ENCODE measurements at regions not wholly inside any gene's neighbourhood (a gene's known extent, or its start where the extent isn't known, plus 50 kb on each side); places are given as distances from the start of the nearest gene placed in this dataset.

DNA sequence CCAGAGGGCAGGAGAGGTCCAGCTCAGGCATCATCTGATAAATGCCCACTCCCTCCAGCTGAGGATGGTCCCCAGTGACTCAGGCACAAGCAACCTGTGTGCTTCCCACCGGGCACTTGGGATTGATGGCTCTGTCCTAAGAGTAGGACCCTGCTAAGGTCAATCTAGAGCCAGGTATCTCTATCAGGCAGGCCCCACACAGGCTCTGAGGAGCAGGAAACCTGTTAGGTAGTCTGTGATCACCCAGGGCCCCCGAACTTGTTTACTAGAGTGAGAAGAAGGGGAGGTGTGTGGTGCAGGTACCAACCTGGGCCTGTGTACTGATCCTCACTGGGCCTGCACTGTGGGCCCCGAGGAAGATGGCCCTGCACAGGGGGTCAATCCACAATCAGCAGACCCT lies 119.6 kb upstream of the FSTL4 start:
- no peak for DNase-seq (ENCODE audit: extremely low spot score)
- TF ChIP-seq, protein P1, sequence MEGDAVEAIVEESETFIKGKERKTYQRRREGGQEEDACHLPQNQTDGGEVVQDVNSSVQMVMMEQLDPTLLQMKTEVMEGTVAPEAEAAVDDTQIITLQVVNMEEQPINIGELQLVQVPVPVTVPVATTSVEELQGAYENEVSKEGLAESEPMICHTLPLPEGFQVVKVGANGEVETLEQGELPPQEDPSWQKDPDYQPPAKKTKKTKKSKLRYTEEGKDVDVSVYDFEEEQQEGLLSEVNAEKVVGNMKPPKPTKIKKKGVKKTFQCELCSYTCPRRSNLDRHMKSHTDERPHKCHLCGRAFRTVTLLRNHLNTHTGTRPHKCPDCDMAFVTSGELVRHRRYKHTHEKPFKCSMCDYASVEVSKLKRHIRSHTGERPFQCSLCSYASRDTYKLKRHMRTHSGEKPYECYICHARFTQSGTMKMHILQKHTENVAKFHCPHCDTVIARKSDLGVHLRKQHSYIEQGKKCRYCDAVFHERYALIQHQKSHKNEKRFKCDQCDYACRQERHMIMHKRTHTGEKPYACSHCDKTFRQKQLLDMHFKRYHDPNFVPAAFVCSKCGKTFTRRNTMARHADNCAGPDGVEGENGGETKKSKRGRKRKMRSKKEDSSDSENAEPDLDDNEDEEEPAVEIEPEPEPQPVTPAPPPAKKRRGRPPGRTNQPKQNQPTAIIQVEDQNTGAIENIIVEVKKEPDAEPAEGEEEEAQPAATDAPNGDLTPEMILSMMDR (IDR thresholded peaks at IDR 0.05; ENCODE audit: control extremely low read depth, extremely low read depth, low read depth, missing control alignments) = no peak
- CTCF ChIA-PET = interaction anchor here (1.0 kb wide), 1 partner anchor 396 kb away, joined by 3 read pairs; no protein-coding TSS in a partner anchor
- POLR2A ChIA-PET = no interaction called here

DNA sequence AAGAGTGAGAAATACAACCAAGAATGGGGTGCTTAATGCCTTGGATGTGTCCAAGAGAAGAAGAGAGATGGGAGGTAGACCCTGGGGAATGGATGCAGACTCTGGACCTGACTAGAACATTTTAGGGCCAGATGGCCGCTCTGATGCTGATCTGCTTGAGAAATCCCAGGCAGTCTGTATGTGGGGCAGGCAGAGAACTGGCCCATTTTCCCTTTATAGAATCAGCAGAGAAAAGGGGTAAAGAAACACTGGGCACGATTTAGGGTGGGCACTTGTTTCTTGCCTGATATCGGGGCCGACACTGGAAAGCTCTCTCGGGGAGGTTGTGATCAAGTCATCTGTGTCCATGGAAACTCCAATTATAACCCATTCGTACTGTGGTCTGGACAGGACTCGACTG lies 118.5 kb upstream of the FSTL4 start:
- TF ChIP-seq, protein P1 (IDR thresholded peaks at IDR 0.05; ENCODE audit: control extremely low read depth, extremely low read depth, low read depth, missing control alignments) = no peak
- no peak for DNase-seq (ENCODE audit: extremely low spot score)
- ChIA-PET POLR2A (no interaction called here), CTCF (interaction anchor here (1.0 kb wide), 1 partner anchor 395 kb away, joined by 3 read pairs; no protein-coding TSS in a partner anchor)

DNA sequence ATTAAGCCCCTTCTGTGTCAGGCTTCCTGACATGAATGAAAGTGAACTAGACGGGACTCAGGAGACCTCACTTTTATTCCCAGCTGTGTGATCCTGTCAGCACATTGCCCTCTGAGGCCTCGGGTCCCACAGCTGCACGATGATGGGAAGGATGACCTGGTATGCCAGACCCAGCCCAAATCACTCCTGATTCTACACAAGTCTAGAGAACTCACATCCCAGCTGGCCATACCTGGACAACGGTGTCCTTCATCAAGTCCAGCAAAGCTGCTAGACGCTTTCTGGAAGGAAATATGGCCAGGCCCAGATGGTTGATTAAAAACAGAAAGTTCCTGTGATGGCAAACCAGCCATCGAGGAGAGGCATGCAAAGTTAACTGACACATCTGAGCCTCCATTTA lies 118.0 kb upstream of the FSTL4 start:
- ChIA-PET POLR2A (no interaction called here), CTCF (no interaction called here)
- TF ChIP-seq, protein P1 (IDR thresholded peaks at IDR 0.05; ENCODE audit: control extremely low read depth, extremely low read depth, low read depth, missing control alignments) = no peak
- DNase-seq (ENCODE audit: extremely low spot score) = no peak

DNA sequence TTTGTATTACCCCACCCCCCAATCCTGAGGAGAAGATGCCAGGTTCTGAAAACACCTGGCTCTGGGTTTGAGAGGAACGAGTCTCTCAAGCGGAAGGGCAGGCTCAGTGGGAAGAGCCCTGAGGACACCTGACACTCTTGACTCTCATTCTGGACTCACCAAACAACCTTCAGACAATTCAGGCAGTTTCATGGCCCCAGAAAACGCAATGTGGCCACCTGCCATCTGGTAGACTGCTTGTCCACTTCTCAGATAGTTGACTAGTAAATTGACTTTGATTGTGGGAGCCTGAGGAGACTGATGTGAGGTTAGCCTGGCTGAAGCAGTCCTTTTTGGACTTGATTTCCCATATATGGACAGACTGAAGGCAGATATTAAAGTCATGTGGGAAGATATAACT lies 117.5 kb upstream of the FSTL4 start:
- CTCF ChIA-PET = no interaction called here
- POLR2A ChIA-PET = no interaction called here
- TF ChIP-seq, protein P1 (IDR thresholded peaks at IDR 0.05; ENCODE audit: control extremely low read depth, extremely low read depth, low read depth, missing control alignments) = no peak
- DNase-seq (ENCODE audit: extremely low spot score) = no peak

DNA sequence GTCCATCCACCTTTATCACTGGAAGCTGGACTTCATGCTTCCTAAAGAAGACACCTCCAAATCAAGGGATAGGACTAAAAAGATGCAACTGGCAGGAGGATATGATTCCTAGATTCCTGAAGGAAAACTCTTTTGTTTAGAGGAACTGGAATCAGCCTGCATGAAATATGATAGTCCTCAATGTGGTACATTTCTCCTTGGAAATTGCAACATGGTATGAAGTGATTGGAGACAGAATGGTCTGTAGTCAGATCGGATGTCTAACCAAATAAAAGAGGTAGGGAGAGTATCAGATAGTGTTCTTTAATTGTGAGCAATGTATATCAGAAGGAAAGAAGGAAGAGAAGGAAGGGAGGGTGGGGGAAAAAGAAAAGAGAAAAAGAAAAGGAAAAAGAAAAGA lies 116.1 kb upstream of the FSTL4 start:
- CTCF ChIA-PET = no interaction called here
- DNase-seq (ENCODE audit: extremely low spot score) = no peak

DNA sequence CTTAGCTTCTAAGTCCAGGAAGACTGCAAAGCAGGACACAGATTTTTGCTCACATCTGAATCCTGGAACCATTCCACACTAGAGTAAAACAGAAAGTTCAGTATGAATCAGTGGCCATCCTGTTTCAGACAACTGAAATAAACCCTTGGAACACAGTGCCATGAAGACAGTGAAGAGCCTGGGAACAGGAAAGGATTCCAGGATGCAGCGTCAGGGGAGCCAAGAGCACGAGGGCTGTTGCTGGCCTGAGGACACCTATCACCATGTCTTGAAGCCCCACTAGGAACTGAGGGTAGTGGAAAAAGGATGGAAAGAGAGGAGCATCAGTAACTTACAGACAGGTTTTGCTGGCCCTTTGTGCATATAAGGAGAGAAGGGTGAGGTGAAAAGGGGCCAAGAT lies 115.3 kb upstream of the FSTL4 start:
- TF ChIP-seq, protein P1 (IDR thresholded peaks at IDR 0.05; ENCODE audit: control extremely low read depth, extremely low read depth, low read depth, missing control alignments) = no peak
- POLR2A ChIA-PET = no interaction called here
- no peak for DNase-seq (ENCODE audit: extremely low spot score)
- CTCF ChIA-PET = no interaction called here

More for the DNA sequence above, 116.1 kb upstream of the FSTL4 start:
- POLR2A ChIA-PET = no interaction called here
- TF ChIP-seq, protein P1 (IDR thresholded peaks at IDR 0.05; ENCODE audit: control extremely low read depth, extremely low read depth, low read depth, missing control alignments) = no peak
